ENCODE measurements at regions not wholly inside any gene's neighbourhood (a gene's known extent, or its start where the extent isn't known, plus 50 kb on each side); places are given as distances from the start of the nearest gene placed in this dataset.

DNA sequence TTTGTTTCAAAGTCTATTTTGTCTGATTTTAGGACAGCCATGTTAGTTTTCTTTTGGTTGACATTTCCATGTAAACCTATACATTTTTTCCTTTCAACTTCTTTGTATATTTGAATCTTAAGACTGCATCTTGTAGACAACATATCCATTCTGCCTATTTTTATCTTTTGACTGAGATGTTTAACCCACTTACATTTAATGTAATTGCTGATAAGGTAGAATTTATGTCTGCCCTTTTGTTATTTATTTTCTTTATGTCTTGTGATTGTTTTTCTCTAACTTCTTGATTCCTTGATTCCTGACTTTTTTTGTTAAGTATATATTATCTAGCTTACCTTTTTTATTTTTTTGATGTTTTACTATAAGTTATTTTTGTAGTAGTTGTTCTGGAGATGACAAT lies 542.5 kb downstream of the SUCLG1 start:
- ATAC-seq (ENCODE audit: insufficient read depth, low FRiP score) (no peak), DNase-seq (no peak)
- Histone ChIP-seq H3K36me3 (ENCODE audit: control insufficient read depth in 4 of 4, insufficient read depth in 4 of 4, low read length in 4 of 4) (no peaks in the 10 kb centered on the region), H3K4me3 (no peak overlapping the region), H3K27ac (ENCODE audit: low read depth in 1 of 2, low read length in 1 of 2) (no peak overlapping the region), H3K9ac (ENCODE audit: insufficient read depth in 1 of 2, low read length in 2 of 2) (no peak overlapping the region), H3K27me3 (ENCODE audit: control insufficient read depth in 3 of 3, insufficient read depth in 3 of 3, low read length in 2 of 3) (no peaks in the 10 kb centered on the region), H3K4me1 (ENCODE audit: control insufficient read depth in 5 of 5, insufficient read depth in 5 of 5, low read length in 5 of 5) (no peaks in the 10 kb centered on the region), H3K9me3 (ENCODE audit: control insufficient read depth in 4 of 4, insufficient read depth in 3 of 4, low read length in 3 of 4) (peaks cover 0 to 3% (median 0%) of the 10 kb centered on the region in 4 donors)
- TF ChIP-seq, protein P1, sequence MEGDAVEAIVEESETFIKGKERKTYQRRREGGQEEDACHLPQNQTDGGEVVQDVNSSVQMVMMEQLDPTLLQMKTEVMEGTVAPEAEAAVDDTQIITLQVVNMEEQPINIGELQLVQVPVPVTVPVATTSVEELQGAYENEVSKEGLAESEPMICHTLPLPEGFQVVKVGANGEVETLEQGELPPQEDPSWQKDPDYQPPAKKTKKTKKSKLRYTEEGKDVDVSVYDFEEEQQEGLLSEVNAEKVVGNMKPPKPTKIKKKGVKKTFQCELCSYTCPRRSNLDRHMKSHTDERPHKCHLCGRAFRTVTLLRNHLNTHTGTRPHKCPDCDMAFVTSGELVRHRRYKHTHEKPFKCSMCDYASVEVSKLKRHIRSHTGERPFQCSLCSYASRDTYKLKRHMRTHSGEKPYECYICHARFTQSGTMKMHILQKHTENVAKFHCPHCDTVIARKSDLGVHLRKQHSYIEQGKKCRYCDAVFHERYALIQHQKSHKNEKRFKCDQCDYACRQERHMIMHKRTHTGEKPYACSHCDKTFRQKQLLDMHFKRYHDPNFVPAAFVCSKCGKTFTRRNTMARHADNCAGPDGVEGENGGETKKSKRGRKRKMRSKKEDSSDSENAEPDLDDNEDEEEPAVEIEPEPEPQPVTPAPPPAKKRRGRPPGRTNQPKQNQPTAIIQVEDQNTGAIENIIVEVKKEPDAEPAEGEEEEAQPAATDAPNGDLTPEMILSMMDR (IDR thresholded peaks at IDR 0.05; ENCODE audit: control extremely low read depth, extremely low read depth): no peak

GRCh38 chr2:83915381-83915780 lies 543.7 kb downstream of the SUCLG1 start:
- Histone ChIP-seq H3K9ac (ENCODE audit: insufficient read depth in 1 of 2, low read length in 2 of 2) (no peak overlapping the region), H3K27ac (ENCODE audit: low read depth in 1 of 2, low read length in 1 of 2) (no peak overlapping the region), H3K4me3 (no peak overlapping the region), H3K9me3 (ENCODE audit: control insufficient read depth in 4 of 4, insufficient read depth in 3 of 4, low read length in 3 of 4) (peaks cover 0 to 3% (median 0%) of the 10 kb centered on the region in 4 donors), H3K4me1 (ENCODE audit: control insufficient read depth in 5 of 5, insufficient read depth in 5 of 5, low read length in 5 of 5) (no peaks in the 10 kb centered on the region), H3K27me3 (ENCODE audit: control insufficient read depth in 3 of 3, insufficient read depth in 3 of 3, low read length in 2 of 3) (no peaks in the 10 kb centered on the region), H3K36me3 (ENCODE audit: control insufficient read depth in 4 of 4, insufficient read depth in 4 of 4, low read length in 4 of 4) (no peaks in the 10 kb centered on the region)
- TF ChIP-seq, protein P1 (IDR thresholded peaks at IDR 0.05; ENCODE audit: control extremely low read depth, extremely low read depth): no peak
- no peak for ATAC-seq (ENCODE audit: insufficient read depth, low FRiP score)
- no peak for DNase-seq

DNA sequence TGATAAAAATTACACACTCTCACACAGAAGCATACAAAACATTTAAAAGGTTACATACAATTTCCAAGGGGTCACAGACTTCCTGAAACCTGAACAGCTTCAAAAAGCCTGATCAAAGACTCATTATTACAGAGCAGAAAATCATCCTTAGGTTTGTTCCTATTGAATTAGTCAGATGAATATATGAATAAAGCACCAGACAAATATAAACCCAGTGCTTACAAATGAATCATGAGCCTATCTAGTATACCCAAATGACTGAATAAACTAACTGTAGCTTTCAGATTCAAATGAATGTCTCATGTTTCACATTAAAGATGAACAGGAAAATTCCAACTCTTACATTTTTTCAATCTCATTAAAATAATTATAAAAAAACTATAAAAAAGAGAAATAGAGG lies 550.3 kb downstream of the SUCLG1 start:
- Histone ChIP-seq H3K36me3 (ENCODE audit: control insufficient read depth in 4 of 4, insufficient read depth in 4 of 4, low read length in 4 of 4) (no peaks in the 10 kb centered on the region), H3K4me1 (ENCODE audit: control insufficient read depth in 5 of 5, insufficient read depth in 5 of 5, low read length in 5 of 5) (no peaks in the 10 kb centered on the region), H3K4me3 (no peak overlapping the region), H3K9ac (ENCODE audit: insufficient read depth in 1 of 2, low read length in 2 of 2) (no peak overlapping the region), H3K27me3 (ENCODE audit: control insufficient read depth in 3 of 3, insufficient read depth in 3 of 3, low read length in 2 of 3) (no peaks in the 10 kb centered on the region), H3K9me3 (ENCODE audit: control insufficient read depth in 4 of 4, insufficient read depth in 3 of 4, low read length in 3 of 4) (no peaks in the 10 kb centered on the region), H3K27ac (ENCODE audit: low read depth in 1 of 2, low read length in 1 of 2) (no peak overlapping the region)
- ATAC-seq (ENCODE audit: insufficient read depth, low FRiP score) (no peak), DNase-seq (no peak)
- TF ChIP-seq, protein P1 (IDR thresholded peaks at IDR 0.05; ENCODE audit: control extremely low read depth, extremely low read depth): no peak

- H3K4me1 ChIP-seq (ENCODE audit: control insufficient read depth in 5 of 5, insufficient read depth in 5 of 5, low read length in 5 of 5): no peaks in the 10 kb centered on the region
- no peak overlapping the region for H3K27ac ChIP-seq (ENCODE audit: low read depth in 1 of 2, low read length in 1 of 2)
- 69 to 70% methylated on average over 3 of the region's 3 CpGs for WGBS, 2 donors
- no peaks in the 10 kb centered on the region for H3K9me3 ChIP-seq (ENCODE audit: control insufficient read depth in 4 of 4, insufficient read depth in 3 of 4, low read length in 3 of 4)
- H3K4me3 ChIP-seq: no peak overlapping the region
- H3K36me3 ChIP-seq (ENCODE audit: control insufficient read depth in 4 of 4, insufficient read depth in 4 of 4, low read length in 4 of 4): no peaks in the 10 kb centered on the region
- no peaks in the 10 kb centered on the region for H3K27me3 ChIP-seq (ENCODE audit: control insufficient read depth in 3 of 3, insufficient read depth in 3 of 3, low read length in 2 of 3)
- DNase-seq: no peak
- TF ChIP-seq, protein P1 (IDR thresholded peaks at IDR 0.05; ENCODE audit: control extremely low read depth, extremely low read depth): no peak
- no peak for ATAC-seq (ENCODE audit: insufficient read depth, low FRiP score)
- no peak overlapping the region for H3K9ac ChIP-seq (ENCODE audit: insufficient read depth in 1 of 2, low read length in 2 of 2)
Measured at GRCh38 chr2:83901317-83901716, 557.8 kb downstream of the SUCLG1 start.
